ENCODE measurements at regions not wholly inside any gene's neighbourhood (a gene's known extent, or its start where the extent isn't known, plus 50 kb on each side); places are given as distances from the start of the nearest gene placed in this dataset.

- H3K4me3 ChIP-seq (ENCODE audit: low read length) = no peak overlapping the region
- TF ChIP-seq CTCF (conservative IDR thresholded peaks at IDR 0.05; ENCODE audit: low read length) = no peak
- DNase-seq (ENCODE audit: low read depth) = no peak
Observed at GRCh38 chr5:35416217-35416988, 186.1 kb upstream of the PRLR start.

GRCh38 chr5:35415309-35415708 is 185.0 kb upstream of the PRLR start:
- DNase-seq (ENCODE audit: low read depth) = no peak

GRCh38 chr5:35409361-35409760 is 179.1 kb upstream of the PRLR start:
- TF ChIP-seq CTCF (conservative IDR thresholded peaks at IDR 0.05; ENCODE audit: low read length) = no peak
- H3K4me3 ChIP-seq (ENCODE audit: low read length) = no peak overlapping the region
- no peak for DNase-seq (ENCODE audit: low read depth)

More at GRCh38 chr5:35415309-35415708, 185.0 kb upstream of the PRLR start:
- no peak for TF ChIP-seq CTCF (conservative IDR thresholded peaks at IDR 0.05; ENCODE audit: low read length)
- H3K4me3 ChIP-seq (ENCODE audit: low read length) = no peak overlapping the region

- H3K4me3 ChIP-seq (ENCODE audit: low read length) = no peak overlapping the region
- no peak for DNase-seq (ENCODE audit: low read depth)
- no peak for TF ChIP-seq CTCF (conservative IDR thresholded peaks at IDR 0.05; ENCODE audit: low read length)
Observed at GRCh38 chr5:35408146-35408545, 177.9 kb upstream of the PRLR start.

GRCh38 chr5:35407697-35408096 is 177.4 kb upstream of the PRLR start:
- no peak for DNase-seq (ENCODE audit: low read depth)
- H3K4me3 ChIP-seq (ENCODE audit: low read length) = no peak overlapping the region
- TF ChIP-seq CTCF (conservative IDR thresholded peaks at IDR 0.05; ENCODE audit: low read length) = no peak

- no peak for TF ChIP-seq CTCF (conservative IDR thresholded peaks at IDR 0.05; ENCODE audit: low read length)
- no peak overlapping the region for H3K4me3 ChIP-seq (ENCODE audit: low read length)
- no peak for DNase-seq (ENCODE audit: low read depth)
Observed at GRCh38 chr5:35405938-35406337, 175.7 kb upstream of the PRLR start.

- no peak for TF ChIP-seq CTCF (conservative IDR thresholded peaks at IDR 0.05; ENCODE audit: low read length)
- H3K4me3 ChIP-seq (ENCODE audit: low read length) = no peak overlapping the region
- DNase-seq (ENCODE audit: low read depth) = no peak
Observed at GRCh38 chr5:35404701-35405100, 174.4 kb upstream of the PRLR start.
